ENCODE measurements at regions not wholly inside any gene's neighbourhood (a gene's known extent, or its start where the extent isn't known, plus 50 kb on each side); places are given as distances from the start of the nearest gene placed in this dataset.
A peak's percentile ranks its signal among the peaks of the same experiment; 100 is the strongest.

GRCh38 chrX:81489987-81490386 is 288.1 kb downstream of the SH3BGRL start:
- peak in 1 of 2 donors; percentile 1 for DNase-seq (ENCODE audit: low read depth in 2 of 2)

GRCh38 chrX:81527881-81528440 is 326.1 kb downstream of the SH3BGRL start:
- DNase-seq (ENCODE audit: low read depth in 2 of 2) = no peak

DNA sequence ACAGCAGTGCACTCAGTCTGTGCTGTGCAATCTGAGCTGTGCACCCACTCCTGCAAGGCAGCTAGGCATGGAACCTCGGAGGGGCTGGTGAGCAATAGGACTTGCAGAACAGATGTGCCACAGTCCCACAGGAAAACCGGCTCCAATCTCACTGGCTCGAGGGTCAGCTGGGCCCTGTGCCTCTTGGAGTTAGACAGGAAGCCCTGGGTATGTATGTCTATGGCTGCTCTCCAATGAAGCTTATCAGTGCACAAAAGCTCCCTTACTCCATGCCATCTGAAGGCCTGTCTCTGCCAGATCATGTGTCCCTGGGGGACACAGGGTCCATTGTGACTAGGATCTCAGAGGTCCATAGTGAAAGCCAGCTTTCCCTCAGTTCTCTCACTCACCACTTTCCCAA is 335.8 kb downstream of the SH3BGRL start:
- no peak for DNase-seq (ENCODE audit: low read depth in 2 of 2)

GRCh38 chrX:81542255-81542654 is 340.4 kb downstream of the SH3BGRL start:
- no peak for DNase-seq (ENCODE audit: low read depth in 2 of 2)

- DNase-seq (ENCODE audit: low read depth in 2 of 2) = no peak
Observed at GRCh38 chrX:81556880-81557279, 355.0 kb downstream of the SH3BGRL start.

DNA sequence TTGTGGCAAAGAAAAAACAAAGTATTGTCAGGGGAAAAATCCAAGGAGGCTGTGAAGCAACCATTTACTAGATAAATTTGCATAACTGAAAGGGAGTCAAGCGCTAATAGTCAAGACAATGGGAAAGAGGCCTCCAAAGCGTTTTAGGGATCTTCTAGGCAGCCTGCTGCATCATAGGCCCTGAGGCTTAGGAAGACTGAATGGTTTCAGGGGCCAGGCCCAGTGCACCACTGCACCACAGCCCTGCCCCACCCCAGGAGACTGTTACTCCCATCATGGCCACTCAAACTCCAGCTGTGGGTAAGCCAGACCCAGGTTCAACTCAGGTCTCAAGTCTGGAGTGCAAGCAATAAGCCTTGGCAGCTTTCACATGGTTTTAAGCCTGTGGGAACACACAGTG is 362.9 kb downstream of the SH3BGRL start:
- no peak for DNase-seq (ENCODE audit: low read depth in 2 of 2)

- DNase-seq (ENCODE audit: low read depth in 2 of 2) = no peak
Observed at GRCh38 chrX:81577028-81577427, 375.1 kb downstream of the SH3BGRL start.

GRCh38 chrX:81586096-81586495 is 384.2 kb downstream of the SH3BGRL start:
- no peak for DNase-seq (ENCODE audit: low read depth in 2 of 2)

GRCh38 chrX:81615979-81616378 is 414.1 kb downstream of the SH3BGRL start:
- no peak for DNase-seq (ENCODE audit: low read depth in 2 of 2)

DNA sequence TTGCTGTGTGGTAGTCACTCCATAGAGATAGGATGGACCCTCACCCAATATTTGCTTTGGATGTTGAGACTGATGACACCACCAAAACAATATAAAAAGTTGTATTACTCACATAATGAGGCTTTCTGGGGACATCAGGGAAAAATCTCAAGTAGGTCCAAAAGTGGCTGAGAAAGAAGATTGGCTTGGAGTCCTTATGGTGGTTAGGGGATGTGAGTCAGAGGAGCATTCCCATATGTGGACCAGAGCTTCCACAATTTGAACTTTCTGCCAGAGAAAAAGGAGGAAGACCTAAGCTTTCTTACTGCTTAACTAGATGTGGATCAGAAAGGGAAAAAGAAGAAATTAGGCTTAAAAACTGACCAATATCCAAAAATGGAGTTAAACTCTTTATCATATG is 460.5 kb downstream of the SH3BGRL start:
- DNase-seq (ENCODE audit: low read depth in 2 of 2) = no peak

GRCh38 chrX:81708487-81708886 is 506.6 kb downstream of the SH3BGRL start:
- DNase-seq (ENCODE audit: low read depth in 2 of 2) = no peak

DNA sequence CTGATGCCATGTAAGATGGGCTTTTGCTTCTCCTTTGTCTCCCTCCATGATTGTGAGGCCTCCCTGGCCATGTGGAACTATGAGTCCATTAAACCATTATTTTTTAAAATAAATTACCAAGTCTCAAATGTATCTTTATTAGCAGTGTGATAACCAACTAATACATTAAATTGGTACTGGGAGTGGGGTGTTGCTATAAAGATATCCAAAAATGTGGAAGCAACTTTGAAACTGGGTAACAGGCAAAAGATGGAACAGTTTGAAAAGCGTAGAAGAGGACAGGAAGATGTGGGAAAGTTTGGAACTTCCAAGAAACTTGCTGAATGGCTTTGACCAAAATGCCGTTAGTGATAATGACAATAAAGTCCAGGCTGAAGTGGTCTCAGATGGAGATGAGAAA is 526.7 kb downstream of the SH3BGRL start:
- DNase-seq (ENCODE audit: low read depth in 2 of 2) = no peak

DNA sequence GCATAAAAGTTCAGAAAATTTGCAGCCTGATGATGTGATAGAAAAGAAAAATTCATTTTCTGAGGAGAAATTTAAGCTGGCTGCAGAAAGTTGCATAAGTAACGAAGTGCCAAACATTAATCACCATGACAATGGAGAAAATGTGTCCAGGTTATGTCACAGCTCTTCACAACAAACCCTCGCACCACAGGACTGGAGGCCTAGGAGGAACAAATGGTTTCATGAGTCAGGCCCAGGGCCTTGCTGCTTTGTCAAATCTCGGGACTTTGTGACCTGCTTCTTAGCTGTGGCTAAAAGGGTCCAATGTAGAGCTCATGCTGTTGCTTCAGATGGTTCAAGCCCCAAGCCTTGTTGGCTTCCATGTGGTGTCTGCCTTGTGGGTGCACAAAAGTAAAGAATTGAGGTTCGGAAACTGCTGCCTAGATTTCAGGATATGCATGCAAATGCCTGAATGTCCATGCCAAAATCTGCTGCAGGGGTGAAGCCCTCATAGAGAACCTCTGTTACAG is 527.4 kb downstream of the SH3BGRL start:
- no peak for DNase-seq (ENCODE audit: low read depth in 2 of 2)

GRCh38 chrX:81779701-81780100 is 577.8 kb downstream of the SH3BGRL start:
- DNase-seq (ENCODE audit: low read depth in 2 of 2) = no peak

- no peak for DNase-seq (ENCODE audit: low read depth in 2 of 2)
Observed at GRCh38 chrX:81791086-81791485, 589.2 kb downstream of the SH3BGRL start.

Measured in lung microvascular endothelial cell (primary cell).